SK-N-SH treated with all-trans-retinoic acid at 6 μM for 48 hours (cell line): ENCODE measurements at regions not wholly inside any gene's neighbourhood (a gene's known extent, or its start where the extent isn't known, plus 50 kb on each side); places are given as distances from the start of the nearest gene placed in this dataset.

Experiments used
- ATAC-seq: fragments of 200-7000 bp; cut with Tn5 transposase; 3 replicates; pipeline ENCODE4 v1.9.1; 2020; ENCODE audit warnings: mild to moderate bottlenecking, moderate library complexity
- BACH2 ChIP-seq: fragments of 250-450 bp; sonication (Bioruptor Pico); IDR thresholded peaks from 2 replicates; pipeline ENCODE4 v1.9.0; 2021; ENCODE audit warnings: mild to moderate bottlenecking, borderline replicate concordance
- CSDC2 ChIP-seq: fragments of 250-450 bp; sonication (Bioruptor Pico); IDR thresholded peaks from 2 replicates; pipeline ENCODE4 v1.5.0; 2020; ENCODE audit warnings: mild to moderate bottlenecking, moderate library complexity
- ESRRG ChIP-seq: fragments of 250-450 bp; sonication (Bioruptor Pico); IDR thresholded peaks from 2 replicates; pipeline ENCODE4 v1.6.1; 2021; ENCODE audit warnings: mild to moderate bottlenecking
- GLIS3 ChIP-seq: fragments of 250-450 bp; sonication (Bioruptor Pico); IDR thresholded peaks from 2 replicates; pipeline ENCODE4 v1.5.0; 2020; ENCODE audit warnings: mild to moderate bottlenecking, moderate library complexity
- ISL1 ChIP-seq: fragments of 250-450 bp; sonication (Bioruptor Pico); IDR thresholded peaks from 2 replicates; pipeline ENCODE4 v2.1.2; 2022; ENCODE audit warnings: mild to moderate bottlenecking, moderate library complexity
- OSR1 ChIP-seq: fragments of 250-450 bp; sonication (Bioruptor Pico); IDR thresholded peaks from 2 replicates; pipeline ENCODE4 v1.8.0; 2022; ENCODE audit warnings: moderate library complexity, mild to moderate bottlenecking, inconsistent platforms
- PATZ1 ChIP-seq: fragments of 250-450 bp; sonication (Bioruptor Pico); IDR thresholded peaks from 2 replicates; pipeline ENCODE4 v1.8.0; 2020; ENCODE audit warnings: mild to moderate bottlenecking, moderate library complexity, borderline replicate concordance
- PPARA ChIP-seq: fragments of 250-450 bp; sonication (Bioruptor Pico); IDR thresholded peaks from 2 replicates; pipeline ENCODE4 v1.5.0; 2020; ENCODE audit warnings: mild to moderate bottlenecking, borderline replicate concordance
- RARB ChIP-seq: fragments of 250-450 bp; sonication (Bioruptor Pico); IDR thresholded peaks from 2 replicates; pipeline ENCODE4 v1.8.0; 2021; ENCODE audit warnings: mild to moderate bottlenecking, moderate library complexity
- SNAI2 ChIP-seq: fragments of 250-450 bp; sonication (Bioruptor Pico); IDR thresholded peaks from 2 replicates; pipeline ENCODE4 v1.5.0; 2020; ENCODE audit warnings: mild to moderate bottlenecking, moderate library complexity
- TCF4 ChIP-seq: fragments of 250-450 bp; sonication (Bioruptor Pico); IDR thresholded peaks from 2 replicates; pipeline ENCODE4 v1.8.0; 2021; ENCODE audit warnings: mild to moderate bottlenecking, moderate library complexity, borderline replicate concordance
- TOX ChIP-seq: fragments of 250-450 bp; sonication (Bioruptor Pico); IDR thresholded peaks from 2 replicates; pipeline ENCODE4 v1.8.0; 2021; ENCODE audit warnings: mild to moderate bottlenecking, moderate library complexity, borderline replicate concordance
- TSHZ2 ChIP-seq: fragments of 250-450 bp; sonication (Bioruptor Pico); IDR thresholded peaks from 2 replicates; pipeline ENCODE4 v1.5.0; 2020; ENCODE audit warnings: mild to moderate bottlenecking, moderate library complexity
- ZC3H10 ChIP-seq: fragments of 250-450 bp; sonication (Bioruptor Pico); IDR thresholded peaks from 2 replicates; pipeline ENCODE4 v1.5.1; 2021; ENCODE audit warnings: mild to moderate bottlenecking, moderate library complexity
- ZFP3 ChIP-seq: fragments of 250-450 bp; sonication (Bioruptor Pico); IDR thresholded peaks from 2 replicates; pipeline ENCODE4 v1.5.0; 2020; ENCODE audit warnings: mild to moderate bottlenecking, moderate library complexity
- ZNF565 ChIP-seq: fragments of 450-650 bp; formaldehyde crosslinking; conservative IDR thresholded peaks from 2 replicates; pipeline ENCODE4 v1.5.0; 2020; ENCODE audit warnings: low read depth, mild to moderate bottlenecking, moderate library complexity
- ZNF70 ChIP-seq: fragments of 450-650 bp; formaldehyde crosslinking; IDR thresholded peaks from 2 replicates; pipeline ENCODE4 v1.5.0; 2020; ENCODE audit warnings: mild to moderate bottlenecking, moderate library complexity
- ZNF8 ChIP-seq: fragments of 450-650 bp; formaldehyde crosslinking; IDR thresholded peaks from 2 replicates; pipeline ENCODE4 v1.5.0; 2020; ENCODE audit warnings: mild to moderate bottlenecking, moderate library complexity
- TF ChIP-seq, protein P1 (sequence below): fragments of 250-450 bp; sonication (Bioruptor Pico); IDR thresholded peaks from 2 replicates; pipeline ENCODE4 v1.5.1; 2021; ENCODE audit warnings: mild to moderate bottlenecking, moderate library complexity
- TF ChIP-seq, protein P2 (sequence below): fragments of 250-450 bp; sonication (Bioruptor Pico); IDR thresholded peaks from 2 replicates; pipeline ENCODE4 v1.5.1; 2020; ENCODE audit warnings: low read depth, mild to moderate bottlenecking, moderate library complexity
- TF ChIP-seq, protein P3 (sequence below): fragments of 250-450 bp; sonication (Bioruptor Pico); IDR thresholded peaks from 2 replicates; pipeline ENCODE4 v1.8.0; 2021; ENCODE audit warnings: low read depth, mild to moderate bottlenecking, moderate library complexity, borderline replicate concordance

GRCh38 chr15:36359286-36359685, 220.1 kb upstream of the CDIN1 start:
- no peak for ATAC-seq

DNA sequence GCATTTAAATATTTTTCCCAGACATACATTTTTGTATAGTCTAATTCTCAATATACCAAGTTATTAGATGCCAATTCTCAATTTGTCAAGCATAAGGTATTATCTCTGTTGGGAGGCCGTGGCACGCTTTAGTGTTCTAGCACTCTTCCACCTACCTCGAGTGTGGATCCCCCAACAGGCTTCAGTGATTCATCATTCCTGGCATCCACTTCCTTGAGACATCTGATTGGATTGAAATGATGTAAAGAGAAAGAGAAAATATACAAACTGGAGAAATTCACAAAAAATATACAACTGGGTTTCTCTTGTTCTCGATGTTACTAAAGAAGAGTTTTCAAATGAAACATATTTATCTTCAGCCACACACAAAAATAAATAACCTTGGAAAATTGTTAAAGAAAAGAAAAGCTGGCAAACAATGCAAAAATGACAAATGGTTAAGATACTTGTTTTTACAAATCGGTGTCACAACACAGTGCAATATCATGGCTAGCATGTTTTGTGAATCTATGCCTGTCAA, 218.0 kb upstream of the CDIN1 start:
- no peak for TF ChIP-seq CSDC2 (CRISPR knock-in tag)
- no peak for TF ChIP-seq ESRRG (CRISPR knock-in tag)
- no peak for TF ChIP-seq ZNF565 (CRISPR knock-in tag)
- TF ChIP-seq BACH2 (CRISPR knock-in tag), result no peak
- no peak for TF ChIP-seq TSHZ2 (CRISPR knock-in tag)
- no peak for TF ChIP-seq ZFP3 (CRISPR knock-in tag)
- TF ChIP-seq ZNF70, result no peak
- no peak for TF ChIP-seq TCF4 (CRISPR knock-in tag)
- TF ChIP-seq, protein P1, sequence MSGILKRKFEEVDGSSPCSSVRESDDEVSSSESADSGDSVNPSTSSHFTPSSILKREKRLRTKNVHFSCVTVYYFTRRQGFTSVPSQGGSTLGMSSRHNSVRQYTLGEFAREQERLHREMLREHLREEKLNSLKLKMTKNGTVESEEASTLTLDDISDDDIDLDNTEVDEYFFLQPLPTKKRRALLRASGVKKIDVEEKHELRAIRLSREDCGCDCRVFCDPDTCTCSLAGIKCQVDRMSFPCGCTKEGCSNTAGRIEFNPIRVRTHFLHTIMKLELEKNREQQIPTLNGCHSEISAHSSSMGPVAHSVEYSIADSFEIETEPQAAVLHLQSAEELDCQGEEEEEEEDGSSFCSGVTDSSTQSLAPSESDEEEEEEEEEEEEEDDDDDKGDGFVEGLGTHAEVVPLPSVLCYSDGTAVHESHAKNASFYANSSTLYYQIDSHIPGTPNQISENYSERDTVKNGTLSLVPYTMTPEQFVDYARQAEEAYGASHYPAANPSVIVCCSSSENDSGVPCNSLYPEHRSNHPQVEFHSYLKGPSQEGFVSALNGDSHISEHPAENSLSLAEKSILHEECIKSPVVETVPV (CRISPR knock-in tag), result no peak
- TF ChIP-seq, protein P2, sequence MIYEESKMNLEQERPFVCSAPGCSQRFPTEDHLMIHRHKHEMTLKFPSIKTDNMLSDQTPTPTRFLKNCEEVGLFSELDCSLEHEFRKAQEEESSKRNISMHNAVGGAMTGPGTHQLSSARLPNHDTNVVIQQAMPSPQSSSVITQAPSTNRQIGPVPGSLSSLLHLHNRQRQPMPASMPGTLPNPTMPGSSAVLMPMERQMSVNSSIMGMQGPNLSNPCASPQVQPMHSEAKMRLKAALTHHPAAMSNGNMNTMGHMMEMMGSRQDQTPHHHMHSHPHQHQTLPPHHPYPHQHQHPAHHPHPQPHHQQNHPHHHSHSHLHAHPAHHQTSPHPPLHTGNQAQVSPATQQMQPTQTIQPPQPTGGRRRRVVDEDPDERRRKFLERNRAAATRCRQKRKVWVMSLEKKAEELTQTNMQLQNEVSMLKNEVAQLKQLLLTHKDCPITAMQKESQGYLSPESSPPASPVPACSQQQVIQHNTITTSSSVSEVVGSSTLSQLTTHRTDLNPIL (CRISPR knock-in tag), result no peak
- TF ChIP-seq PPARA (CRISPR knock-in tag), result no peak
- TF ChIP-seq GLIS3 (CRISPR knock-in tag), result no peak
- no peak for TF ChIP-seq ZNF8 (CRISPR knock-in tag)
- no peak for TF ChIP-seq OSR1 (CRISPR knock-in tag)
- TF ChIP-seq SNAI2 (CRISPR knock-in tag), result no peak
- no peak for TF ChIP-seq ZC3H10 (CRISPR knock-in tag)
- ATAC-seq, result no peak

More at GRCh38 chr15:36359286-36359685, 220.1 kb upstream of the CDIN1 start:
- TF ChIP-seq GLIS3 (CRISPR knock-in tag), result no peak
- no peak for TF ChIP-seq OSR1 (CRISPR knock-in tag)
- no peak for TF ChIP-seq TCF4 (CRISPR knock-in tag)
- TF ChIP-seq, protein P2 (CRISPR knock-in tag), result no peak
- TF ChIP-seq TOX (CRISPR knock-in tag), result no peak
- TF ChIP-seq PATZ1 (CRISPR knock-in tag), result no peak
- no peak for TF ChIP-seq CSDC2 (CRISPR knock-in tag)
- TF ChIP-seq, protein P3, sequence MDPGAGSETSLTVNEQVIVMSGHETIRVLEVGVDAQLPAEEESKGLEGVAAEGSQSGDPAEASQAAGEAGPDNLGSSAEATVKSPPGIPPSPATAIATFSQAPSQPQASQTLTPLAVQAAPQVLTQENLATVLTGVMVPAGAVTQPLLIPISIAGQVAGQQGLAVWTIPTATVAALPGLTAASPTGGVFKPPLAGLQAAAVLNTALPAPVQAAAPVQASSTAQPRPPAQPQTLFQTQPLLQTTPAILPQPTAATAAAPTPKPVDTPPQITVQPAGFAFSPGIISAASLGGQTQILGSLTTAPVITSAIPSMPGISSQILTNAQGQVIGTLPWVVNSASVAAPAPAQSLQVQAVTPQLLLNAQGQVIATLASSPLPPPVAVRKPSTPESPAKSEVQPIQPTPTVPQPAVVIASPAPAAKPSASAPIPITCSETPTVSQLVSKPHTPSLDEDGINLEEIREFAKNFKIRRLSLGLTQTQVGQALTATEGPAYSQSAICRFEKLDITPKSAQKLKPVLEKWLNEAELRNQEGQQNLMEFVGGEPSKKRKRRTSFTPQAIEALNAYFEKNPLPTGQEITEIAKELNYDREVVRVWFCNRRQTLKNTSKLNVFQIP (CRISPR knock-in tag), result no peak
- no peak for TF ChIP-seq ZFP3 (CRISPR knock-in tag)
- TF ChIP-seq ESRRG (CRISPR knock-in tag), result no peak
- TF ChIP-seq, all 23 proteins: peak for 0

DNA sequence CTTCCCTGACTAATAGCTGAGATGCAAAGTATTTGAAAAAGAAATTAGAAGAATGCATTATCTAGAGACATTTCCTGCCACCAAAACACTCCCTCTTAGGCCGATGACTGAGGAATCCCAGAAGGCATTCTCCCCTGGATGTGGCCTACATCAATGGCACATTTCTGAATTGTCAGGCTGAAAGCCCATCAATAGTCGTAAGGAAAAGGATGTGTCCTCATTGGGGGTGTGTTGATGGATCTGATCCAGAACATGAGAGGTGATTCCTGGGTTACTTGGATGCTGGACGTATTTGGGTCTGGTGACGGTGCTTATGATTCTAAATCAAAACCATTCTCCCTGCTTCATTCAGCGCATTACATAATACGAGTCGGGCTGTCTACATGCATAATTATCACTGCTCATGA, 216.9 kb upstream of the CDIN1 start:
- peak; percentile 71 for ATAC-seq
- TF ChIP-seq RARB (0 out of 2 replicates have a peak, but pooled peaks have one; percentile 36), BACH2 (CRISPR knock-in tag) (no peak), ISL1 (peak; percentile 83), TOX (CRISPR knock-in tag) (peak; percentile 86; the same call in 1 of the 2 replicates)
- TF ChIP-seq, all 23 proteins: peak for 3
